HG03045 (cell line): ENCODE measurements at regions not wholly inside any gene's neighbourhood (a gene's known extent, or its start where the extent isn't known, plus 50 kb on each side); places are given as distances from the start of the nearest gene placed in this dataset.
"Not testable (repeated sequence)": the region's sequence is repeated elsewhere in the genome, so short reads cannot be mapped to it uniquely, and the experiment has no call there.

Experiments used
- ATAC-seq: cut with Tn5 transposase; IDR thresholded peaks from one replicate; pipeline ENCODE4 v1.9.1; 2021; ENCODE audit warnings: mild to moderate bottlenecking, moderate library complexity; ENCODE audit not compliant: unreplicated experiment

GRCh38 chr4:17436047-17436749, 75.7 kb downstream of the QDPR start:
- not testable (repeated sequence) for ATAC-seq

- ATAC-seq: no peak
Observed at GRCh38 chr4:17433827-17434226, 78.1 kb downstream of the QDPR start.

- ATAC-seq: no peak
Observed at GRCh38 chr4:17427991-17428390, 83.9 kb downstream of the QDPR start.

- no peak for ATAC-seq
Observed at GRCh38 chr4:17426222-17426621, 85.7 kb downstream of the QDPR start.

GRCh38 chr4:17418010-17418409, 93.9 kb downstream of the QDPR start:
- ATAC-seq: no peak

- no peak for ATAC-seq
Observed at GRCh38 chr4:17414392-17414791, 97.5 kb downstream of the QDPR start.

- no peak for ATAC-seq
Observed at GRCh38 chr4:17400686-17401085, 111.2 kb downstream of the QDPR start.

- ATAC-seq: no peak
Observed at GRCh38 chr4:17398805-17399204, 113.1 kb downstream of the QDPR start.

GRCh38 chr4:17398035-17398434, 113.9 kb downstream of the QDPR start:
- no peak for ATAC-seq

- ATAC-seq: no peak
Observed at GRCh38 chr4:17397611-17398010, 114.3 kb downstream of the QDPR start.

- peak; percentile 70 for ATAC-seq
Observed at GRCh38 chr4:17385403-17385802, 126.5 kb downstream of the QDPR start.

- no peak for ATAC-seq
Observed at GRCh38 chr4:17380347-17380746, 131.5 kb downstream of the QDPR start.

GRCh38 chr4:17376205-17376604, 135.7 kb downstream of the QDPR start:
- no peak for ATAC-seq

- ATAC-seq: no peak
Observed at GRCh38 chr4:17373666-17374065, 138.2 kb downstream of the QDPR start.

GRCh38 chr4:17370818-17371217, 141.1 kb downstream of the QDPR start:
- ATAC-seq: no peak

GRCh38 chr4:17368408-17368807, 143.5 kb downstream of the QDPR start:
- ATAC-seq: no peak

- ATAC-seq: no peak
Observed at GRCh38 chr4:17367201-17367600, 144.7 kb downstream of the QDPR start.

GRCh38 chr4:17366496-17366895, 145.4 kb downstream of the QDPR start:
- no peak for ATAC-seq

GRCh38 chr4:17362430-17362829, 149.5 kb downstream of the QDPR start:
- no peak for ATAC-seq

- ATAC-seq: no peak
Observed at GRCh38 chr4:17358241-17358640, 153.6 kb downstream of the QDPR start.

- ATAC-seq: no peak
Observed at GRCh38 chr4:17356926-17357325, 155.0 kb downstream of the QDPR start.

GRCh38 chr4:17352357-17352756, 159.5 kb downstream of the QDPR start:
- no peak for ATAC-seq

- ATAC-seq: no peak
Observed at GRCh38 chr4:17347445-17347844, 164.4 kb downstream of the QDPR start.
